GM18511 (cell line): ENCODE measurements at regions not wholly inside any gene's neighbourhood (a gene's known extent, or its start where the extent isn't known, plus 50 kb on each side); places are given as distances from the start of the nearest gene placed in this dataset.
"Not testable (repeated sequence)": the region's sequence is repeated elsewhere in the genome, so short reads cannot be mapped to it uniquely, and the experiment has no call there.

ENCODE experiments used
- ATAC-seq: cut with Tn5 transposase; IDR thresholded peaks from one replicate; pipeline ENCODE4 v1.9.1; 2021; ENCODE audit warnings: mild to moderate bottlenecking, moderate library complexity; ENCODE audit not compliant: unreplicated experiment

DNA sequence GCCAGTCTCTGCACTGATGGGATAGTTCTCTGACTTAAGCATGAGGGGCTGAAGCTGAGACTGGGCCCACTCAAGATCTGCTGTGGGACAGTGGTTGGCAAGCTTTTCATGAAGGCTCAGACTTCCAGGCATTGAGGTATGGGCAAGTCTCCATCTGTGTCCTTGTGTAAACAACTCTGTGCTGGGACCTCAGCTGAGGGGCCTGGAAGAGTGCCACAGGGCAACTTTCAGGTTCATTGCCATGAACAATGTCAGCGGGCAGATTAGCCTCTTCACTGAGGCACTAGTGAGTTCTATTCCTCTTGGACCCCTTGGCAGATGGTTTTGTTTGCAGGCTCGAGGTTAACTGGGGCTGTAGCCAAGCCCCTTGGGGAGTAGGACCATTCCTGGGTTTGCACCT, 127.1 kb downstream of the MRPS30 start:
- ATAC-seq: no peak

DNA sequence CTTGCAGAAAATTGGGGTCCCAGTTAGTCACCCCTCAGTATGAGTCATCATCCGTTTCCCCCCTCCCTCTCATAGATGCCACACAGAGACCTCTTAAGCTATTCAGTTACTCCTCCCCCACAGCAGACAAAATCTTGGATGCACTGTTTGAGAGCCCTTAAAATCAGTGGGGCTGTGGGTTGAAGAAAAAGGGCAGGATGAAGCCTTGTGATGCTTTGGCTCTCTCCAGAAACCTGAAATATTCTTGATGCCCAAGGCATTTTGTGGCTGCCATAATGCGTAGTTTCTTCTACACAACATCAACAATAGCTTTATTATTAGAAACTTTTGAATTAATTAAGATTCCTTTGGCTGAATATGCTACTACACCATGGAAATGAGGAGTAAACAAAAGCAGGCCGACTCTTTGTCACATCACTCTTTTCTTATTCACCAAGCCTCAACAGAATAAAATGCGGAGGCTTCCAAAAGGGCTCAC, 133.8 kb downstream of the MRPS30 start:
- ATAC-seq: no peak

DNA sequence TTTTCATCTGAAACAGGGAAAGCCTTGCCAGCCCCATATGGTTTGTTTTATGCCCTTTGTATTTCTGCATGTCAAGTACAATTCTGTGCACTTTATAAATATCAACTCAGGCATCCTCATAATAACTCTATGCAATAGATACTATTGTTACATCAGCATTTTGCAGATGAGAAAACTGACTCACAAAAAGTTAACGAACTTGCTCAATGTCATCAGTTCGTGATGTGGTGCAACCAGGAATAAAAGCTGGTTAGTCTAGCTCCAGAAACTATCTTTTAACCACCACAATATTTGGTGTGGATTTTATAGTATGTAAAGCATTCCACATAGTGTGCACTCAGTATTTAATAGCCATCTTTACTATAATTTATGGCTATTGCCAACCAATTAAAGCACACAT, 134.9 kb downstream of the MRPS30 start:
- no peak for ATAC-seq

DNA sequence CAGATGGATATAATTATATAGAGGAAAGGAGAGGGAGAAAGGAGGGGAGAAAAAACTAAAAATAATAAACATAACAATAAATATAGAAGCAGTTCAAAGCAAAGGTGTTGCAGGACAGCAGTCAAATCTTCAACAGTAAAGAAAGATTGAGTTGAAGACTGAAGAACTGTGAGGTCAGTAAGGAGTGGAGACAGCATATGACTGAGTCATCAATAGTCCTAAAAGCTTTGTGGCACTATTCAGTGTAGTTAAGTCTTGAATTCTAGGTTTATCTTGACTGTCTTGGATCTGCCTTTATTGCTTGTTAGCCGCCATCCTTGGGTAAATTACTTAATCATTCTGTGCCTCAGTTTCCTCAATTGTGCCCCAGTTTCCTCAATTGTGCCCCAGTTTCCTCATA, 137.0 kb downstream of the MRPS30 start:
- ATAC-seq: no peak

DNA sequence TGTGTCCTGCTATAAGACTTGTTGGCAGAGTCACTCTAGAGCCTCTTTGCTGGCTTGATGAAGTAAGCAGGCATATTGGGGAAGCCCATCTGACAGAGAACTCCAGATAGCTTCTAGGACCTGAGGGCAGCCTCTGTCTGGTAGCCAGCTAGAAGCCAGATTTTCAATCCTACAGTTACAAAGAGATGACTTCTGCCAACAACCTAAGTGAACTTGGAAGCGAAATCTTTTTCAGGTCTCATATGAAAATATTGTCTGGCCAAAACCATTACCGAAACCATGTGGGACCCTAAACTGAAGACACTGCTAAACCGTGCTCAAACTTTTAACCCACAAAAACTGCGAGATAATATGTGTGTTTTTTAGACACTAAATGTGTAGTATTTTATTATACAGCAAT, 140.9 kb downstream of the MRPS30 start:
- ATAC-seq: no peak

DNA sequence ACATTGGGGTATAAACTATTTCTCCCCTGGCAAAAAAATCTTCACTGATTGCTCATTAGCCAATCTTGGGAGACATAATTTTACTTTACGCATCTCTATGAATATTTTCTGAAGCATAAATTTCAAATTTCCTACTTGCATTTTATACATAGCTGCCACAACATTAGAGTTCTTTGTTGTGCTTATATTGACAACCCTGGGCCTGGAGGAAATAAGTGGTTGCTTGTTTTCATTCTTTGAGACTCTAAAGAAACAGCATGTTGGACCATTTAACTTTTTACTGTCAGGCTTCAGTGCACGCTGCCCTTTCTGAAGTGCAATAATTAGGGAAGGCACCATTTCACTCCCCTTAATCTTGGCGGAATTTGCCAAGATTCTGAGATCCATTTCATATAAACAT, 142.6 kb downstream of the MRPS30 start:
- ATAC-seq: no peak

DNA sequence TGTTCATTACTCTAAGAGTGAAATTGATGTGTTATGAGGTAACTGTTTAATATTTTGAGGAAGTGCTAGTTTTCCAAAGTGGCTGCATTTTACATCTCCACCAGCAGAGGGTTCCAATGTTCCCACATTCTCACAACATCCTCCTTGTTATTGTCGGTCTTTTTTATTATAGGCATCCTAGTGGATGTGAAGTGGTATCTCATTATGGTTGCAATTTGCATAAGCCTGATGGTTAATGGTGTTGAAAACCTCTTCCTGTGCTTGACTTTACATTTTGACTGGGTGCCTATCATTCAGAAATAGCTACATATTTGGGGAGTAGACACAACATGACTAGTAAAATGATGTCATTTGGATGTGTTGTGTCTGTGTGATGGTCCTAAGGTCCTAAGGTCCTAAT, 143.6 kb downstream of the MRPS30 start:
- peak; percentile 87 for ATAC-seq

DNA sequence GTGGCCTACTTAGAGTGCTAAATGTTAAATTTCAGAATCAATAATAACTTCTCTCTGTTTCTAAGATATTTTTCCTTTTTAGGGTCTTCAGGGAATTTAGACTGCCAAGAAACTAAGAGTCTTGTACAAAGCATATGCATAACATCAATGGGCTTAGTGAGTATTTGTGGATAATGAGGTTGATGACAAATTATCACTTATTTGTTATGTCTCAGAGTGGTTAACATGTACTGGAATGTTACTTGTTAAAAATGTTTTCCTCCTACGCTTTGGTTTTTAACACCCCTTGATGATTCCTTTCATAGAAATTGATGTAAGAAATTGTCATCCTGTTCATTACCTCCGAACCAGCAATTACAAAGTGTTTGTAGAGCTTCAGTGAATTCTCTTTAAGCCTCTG, 144.3 kb downstream of the MRPS30 start:
- no peak for ATAC-seq

DNA sequence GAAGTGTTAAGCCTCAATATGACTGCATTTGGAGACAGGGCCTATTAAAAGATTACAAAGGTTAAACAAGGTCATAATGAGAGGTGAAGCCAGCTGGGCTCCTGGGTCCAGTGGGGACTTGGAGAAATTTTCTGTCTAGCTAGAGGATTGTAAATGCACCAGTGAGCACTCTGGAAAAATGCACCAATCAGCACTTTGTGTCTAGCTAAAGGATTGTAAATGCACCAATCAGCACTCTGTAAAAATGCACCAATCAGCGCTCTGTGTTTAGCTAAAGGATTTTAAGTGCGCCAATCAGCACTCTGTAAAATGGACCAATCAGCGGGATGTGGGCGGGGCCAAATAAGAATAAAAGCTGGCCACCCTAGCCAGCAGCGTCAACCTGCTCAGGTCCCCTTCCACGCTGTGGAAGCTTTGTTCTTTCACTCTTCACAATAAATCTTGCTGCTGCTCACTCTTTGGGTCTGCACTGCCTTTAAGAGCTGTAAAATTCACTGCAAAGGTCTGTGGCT, 150.3 kb downstream of the MRPS30 start:
- not testable (repeated sequence) for ATAC-seq

DNA sequence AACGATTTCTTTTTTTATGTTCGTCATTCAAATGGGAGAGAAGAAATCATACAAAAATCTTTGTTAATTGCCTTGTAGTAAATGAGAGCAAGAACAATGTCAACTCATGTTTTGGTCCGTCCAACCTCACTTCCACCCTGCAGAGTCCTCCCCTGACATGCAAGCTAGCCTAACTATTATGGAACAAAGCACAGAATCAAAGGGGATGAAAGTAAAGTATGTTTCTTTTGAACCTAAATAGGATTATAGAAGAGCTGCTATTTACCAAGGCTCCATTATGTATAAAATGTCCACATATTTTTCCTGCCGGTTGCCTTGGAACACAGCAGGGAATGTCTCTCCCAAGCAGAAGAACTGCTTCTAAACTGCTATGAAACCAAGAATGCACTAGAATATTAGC, 161.1 kb downstream of the MRPS30 start:
- ATAC-seq: no peak

DNA sequence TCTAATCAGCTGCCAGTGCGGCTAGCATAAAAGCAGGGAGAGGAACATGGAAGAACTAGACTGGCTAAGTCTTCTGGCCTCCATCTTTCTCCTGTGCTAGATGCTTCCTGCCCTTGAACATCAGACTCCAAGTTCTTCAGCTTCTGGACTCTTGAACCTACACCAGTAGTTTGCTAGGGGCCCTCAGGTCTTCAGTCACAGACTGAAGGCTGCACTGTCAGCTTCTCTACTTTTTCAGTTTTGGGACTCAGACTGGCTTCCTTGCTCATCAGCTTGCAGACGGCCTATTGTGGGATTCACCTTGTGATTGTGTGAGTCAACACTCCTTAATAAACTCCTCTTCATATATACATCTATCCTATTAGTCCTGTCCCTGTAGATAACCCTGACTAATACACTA, 162.2 kb downstream of the MRPS30 start:
- not testable (repeated sequence) for ATAC-seq

DNA sequence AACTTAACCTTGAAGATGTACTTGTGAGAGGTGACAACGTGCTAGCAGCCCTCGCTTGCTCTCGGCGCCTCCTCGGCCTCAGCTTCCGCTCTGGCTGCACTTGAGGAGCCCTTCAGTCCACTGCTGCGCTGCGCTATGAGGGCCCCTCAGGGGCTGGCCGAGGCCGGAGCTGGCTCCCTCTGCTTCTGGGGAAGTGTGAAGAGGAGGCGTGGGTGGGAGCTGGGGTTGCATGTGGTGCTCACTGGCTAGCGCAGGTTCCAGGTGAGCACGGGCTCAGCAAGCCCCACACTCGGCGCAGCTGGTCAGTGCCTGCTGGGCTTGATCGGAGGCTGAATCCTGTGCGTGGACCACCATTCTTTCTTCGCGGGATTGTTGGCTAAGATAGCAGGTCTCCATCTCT, 166.1 kb downstream of the MRPS30 start:
- no peak for ATAC-seq

DNA sequence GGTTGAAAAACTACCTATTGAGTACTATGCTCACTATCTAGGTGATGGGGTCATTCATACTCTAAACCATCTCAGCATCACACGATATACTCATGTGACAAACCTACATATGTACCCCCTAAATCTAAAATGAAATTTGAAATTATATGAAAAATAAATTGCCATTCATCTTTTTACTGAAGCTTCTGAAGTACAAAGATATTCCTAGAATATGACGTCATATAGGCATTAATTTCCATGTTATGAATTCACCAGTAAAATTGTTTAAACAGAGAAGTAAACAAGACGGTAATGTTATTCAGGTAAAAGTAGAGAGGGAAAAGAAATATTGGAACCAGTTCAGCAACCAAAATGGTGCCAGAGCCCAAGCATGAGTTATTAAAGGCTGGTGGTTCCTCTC, 173.0 kb downstream of the MRPS30 start:
- no peak for ATAC-seq

DNA sequence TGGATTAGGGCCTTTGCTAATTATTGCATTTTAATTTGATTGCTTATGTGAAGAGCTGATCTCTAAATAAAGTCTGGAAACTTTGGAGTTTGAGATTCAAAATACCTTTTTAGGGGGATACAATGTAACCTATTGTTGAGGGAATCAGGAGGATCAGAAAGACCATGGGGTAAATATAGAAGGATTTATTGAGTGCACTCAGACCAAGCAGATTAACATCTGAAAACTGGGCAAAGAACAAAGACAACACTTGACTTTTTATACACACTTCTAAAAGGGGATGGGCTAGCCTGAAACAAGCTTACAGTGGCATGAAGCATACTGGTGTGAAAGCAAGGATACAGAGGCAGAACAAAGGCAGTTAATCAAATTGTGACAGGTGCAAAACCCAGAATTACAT, 174.3 kb downstream of the MRPS30 start:
- no peak for ATAC-seq

DNA sequence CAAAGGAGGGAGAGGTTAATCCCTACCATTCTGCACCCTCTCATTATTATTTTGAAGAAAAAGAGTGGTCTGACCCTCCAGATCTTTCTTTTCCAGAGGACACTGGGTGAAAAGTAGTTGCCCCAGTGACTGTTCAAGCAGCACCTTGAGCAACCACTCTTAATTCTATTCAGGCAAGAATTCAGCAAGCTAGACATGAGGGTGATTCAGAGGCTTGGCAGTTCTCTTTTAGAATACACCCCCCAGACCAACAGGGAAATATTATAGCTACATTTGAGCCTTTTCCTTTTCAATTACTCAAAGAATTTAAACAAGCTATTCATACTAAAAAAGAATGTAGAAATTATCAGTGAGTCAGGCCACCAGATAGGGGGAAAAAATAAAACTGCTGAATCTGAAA, 178.3 kb downstream of the MRPS30 start:
- no peak for ATAC-seq

DNA sequence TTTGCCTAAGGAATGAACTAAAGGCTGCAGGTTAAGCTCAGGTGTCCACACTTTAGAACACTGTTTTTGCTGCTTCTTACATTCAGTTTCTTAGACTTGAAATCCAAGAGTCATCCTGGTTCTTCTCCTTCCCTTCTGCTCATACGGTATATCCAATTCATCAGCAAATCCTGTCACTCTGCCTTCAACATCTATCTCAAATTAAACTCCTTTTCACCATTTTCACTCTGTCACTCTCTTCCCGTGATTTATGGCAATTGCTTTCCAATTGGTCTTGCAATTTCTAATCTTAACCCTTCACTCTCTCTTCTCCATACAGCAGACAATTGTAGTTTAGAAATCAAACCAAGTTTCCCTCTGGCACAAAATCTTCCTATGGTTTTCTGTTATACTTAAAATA, 182.9 kb downstream of the MRPS30 start:
- no peak for ATAC-seq

DNA sequence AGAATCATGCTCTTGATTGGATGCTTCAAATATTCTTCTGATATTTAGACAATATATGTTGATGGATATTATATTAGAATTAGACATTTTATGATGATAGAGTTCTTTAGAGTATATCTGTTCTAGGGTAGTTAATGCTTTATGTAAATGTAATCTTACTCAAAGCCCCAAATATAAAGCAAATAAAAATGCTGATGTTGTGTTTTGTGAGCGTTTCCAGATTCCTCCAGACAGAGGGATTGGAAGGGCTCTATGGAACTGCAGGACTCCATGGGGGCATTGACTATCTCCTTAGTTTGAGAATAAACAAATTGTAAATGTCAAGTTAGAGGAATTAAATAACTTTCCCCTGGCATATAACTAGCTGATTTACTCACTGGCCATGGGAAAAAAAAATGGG, 184.5 kb downstream of the MRPS30 start:
- no peak for ATAC-seq

DNA sequence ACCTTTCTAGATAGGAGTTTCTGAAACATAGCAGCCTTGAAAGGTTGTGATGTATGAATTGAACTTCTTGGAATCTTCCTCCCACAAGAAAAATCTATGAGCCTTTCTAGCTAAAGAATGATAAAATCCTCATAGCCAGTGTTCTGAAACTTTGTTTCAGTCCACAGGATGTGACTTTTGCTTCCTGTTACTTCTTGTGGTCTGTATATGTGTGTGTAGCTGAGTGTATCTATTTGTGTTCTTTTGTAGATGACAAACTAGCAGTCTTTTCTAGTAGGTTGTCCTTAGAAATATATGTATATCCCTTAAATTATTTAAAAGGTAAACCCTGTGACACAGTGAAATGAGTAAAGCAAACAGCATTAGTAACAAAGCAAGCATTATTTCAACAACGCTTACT, 188.8 kb downstream of the MRPS30 start:
- no peak for ATAC-seq

DNA sequence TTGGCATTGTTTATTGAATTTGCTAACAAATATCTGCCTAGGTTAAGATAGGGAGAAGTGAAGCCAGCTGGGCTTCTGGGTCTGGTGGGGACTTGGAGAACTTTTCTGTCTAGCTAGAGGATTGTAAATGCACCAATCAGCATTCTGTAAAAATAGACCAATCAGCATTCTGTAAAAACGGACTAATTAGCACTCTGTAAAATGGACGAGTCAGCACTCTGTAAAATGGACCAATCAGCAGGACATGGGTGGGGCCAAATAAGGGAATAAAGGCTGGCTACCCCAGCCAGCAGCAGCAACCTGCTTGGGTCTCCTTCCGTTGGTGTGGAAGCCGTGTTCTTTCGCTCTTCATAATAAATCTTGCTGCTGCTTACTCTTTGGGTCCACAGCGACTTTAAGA, 198.4 kb downstream of the MRPS30 start:
- not testable (repeated sequence) for ATAC-seq

DNA sequence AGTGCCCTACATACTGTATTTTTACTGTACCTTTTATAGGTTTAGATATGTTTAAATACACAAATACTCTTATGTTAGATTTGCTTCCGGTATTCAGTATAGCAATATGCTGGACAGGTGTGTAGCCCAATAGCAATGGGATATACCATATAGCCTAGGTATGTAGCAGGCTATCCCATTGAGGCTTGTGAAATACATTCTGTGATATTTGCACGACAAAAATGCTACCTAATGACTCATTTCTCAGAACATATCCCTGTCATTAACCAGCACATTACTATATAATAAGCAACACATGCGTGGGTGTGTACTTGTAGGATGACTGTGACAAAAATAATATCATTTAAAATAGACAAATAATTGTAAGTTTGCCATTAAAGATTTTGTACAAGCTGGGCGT, 208.8 kb downstream of the MRPS30 start:
- no peak for ATAC-seq

DNA sequence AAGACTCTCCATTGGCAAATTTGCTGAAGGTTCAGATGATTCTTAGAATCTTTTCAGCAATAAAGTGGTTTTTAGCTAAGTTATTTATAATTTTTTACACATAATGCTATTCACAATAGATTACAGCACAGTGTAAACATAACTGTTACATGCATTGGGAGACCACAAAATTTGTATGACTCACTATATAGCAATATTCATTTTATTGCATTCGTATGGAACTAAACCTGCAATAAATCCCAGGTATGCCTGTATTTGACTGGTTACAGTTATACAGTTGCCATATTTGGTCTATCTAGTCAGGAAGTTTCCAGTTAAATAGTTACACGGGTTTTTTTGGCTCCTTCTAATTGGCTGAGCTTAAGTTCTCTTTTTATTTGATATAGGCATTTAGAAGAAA, 220.8 kb downstream of the MRPS30 start:
- no peak for ATAC-seq

DNA sequence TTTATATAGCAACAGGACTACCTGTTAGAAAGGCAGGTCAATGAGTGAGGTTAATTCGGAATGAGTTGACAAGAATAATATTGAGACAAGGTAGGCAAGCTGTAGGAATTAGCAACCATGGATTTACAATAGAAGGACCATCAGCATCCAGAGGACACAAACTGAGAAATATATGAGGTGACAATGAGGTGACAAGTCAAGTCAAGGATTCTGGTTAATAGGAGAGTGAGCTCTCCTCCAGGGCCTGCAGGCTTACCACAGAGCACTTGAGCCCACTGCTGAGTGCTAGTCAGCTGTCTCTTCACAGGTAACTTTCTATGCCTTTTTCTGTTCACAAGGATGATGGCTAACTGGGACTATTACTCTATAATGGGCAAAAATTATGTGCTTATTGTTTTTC, 227.2 kb downstream of the MRPS30 start:
- ATAC-seq: no peak

DNA sequence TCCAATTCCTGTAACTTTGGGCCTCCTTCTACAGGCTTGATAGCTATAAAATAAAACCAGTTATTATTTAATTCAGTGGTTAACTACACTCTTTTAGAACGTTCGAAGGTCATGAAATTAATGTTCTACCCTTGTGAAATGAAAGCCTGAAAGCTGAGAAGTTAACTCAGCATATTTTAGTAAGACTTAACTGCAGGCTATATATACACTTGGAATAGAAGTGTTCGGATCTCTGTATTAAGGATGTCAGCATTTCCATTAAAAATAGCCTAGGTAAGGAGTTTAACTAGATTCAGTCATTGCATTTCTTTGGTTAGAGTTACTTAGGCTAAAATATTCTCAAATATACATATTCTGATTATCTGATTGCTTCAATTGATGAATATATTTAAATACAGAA, 229.2 kb downstream of the MRPS30 start:
- no peak for ATAC-seq
